HG03060 (cell line): ENCODE measurements at regions not wholly inside any gene's neighbourhood (a gene's known extent, or its start where the extent isn't known, plus 50 kb on each side); places are given as distances from the start of the nearest gene placed in this dataset.
"Not testable (repeated sequence)": the region's sequence is repeated elsewhere in the genome, so short reads cannot be mapped to it uniquely, and the experiment has no call there.

Experiments
- ATAC-seq: cut with Tn5 transposase; IDR thresholded peaks from one replicate; pipeline ENCODE4 v1.9.1; 2021; ENCODE audit warnings: low read depth, moderate number of reproducible peaks; ENCODE audit not compliant: unreplicated experiment

- ATAC-seq = not testable (repeated sequence)
Measured at GRCh38 chr21:10424887-10425145, 96.6 kb upstream of the TPTE start.

DNA sequence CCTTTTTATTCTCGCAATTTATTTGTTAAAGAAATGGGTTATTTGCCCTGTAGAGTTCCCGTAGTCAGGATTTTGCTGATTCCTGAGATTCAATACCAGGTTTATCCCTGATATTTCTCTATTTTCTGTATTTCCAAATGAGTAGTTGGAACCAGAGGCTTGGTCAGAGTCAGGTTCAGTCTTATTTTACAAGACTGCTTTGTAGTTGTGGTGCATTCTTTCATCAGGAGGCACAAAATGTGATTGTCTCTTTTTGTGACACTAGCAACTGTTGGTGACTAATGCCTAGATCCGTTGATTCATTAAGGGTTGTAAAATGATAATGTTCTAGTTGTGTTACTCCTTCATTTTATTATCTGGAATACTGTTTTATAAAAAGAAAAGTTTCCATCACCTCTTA lies 95.5 kb upstream of the TPTE start:
- no peak for ATAC-seq

- not testable (repeated sequence) for ATAC-seq
Measured at GRCh38 chr21:10426812-10427211, 94.6 kb upstream of the TPTE start.

- not testable (repeated sequence) for ATAC-seq
Measured at GRCh38 chr21:10427277-10427676, 94.1 kb upstream of the TPTE start.

DNA sequence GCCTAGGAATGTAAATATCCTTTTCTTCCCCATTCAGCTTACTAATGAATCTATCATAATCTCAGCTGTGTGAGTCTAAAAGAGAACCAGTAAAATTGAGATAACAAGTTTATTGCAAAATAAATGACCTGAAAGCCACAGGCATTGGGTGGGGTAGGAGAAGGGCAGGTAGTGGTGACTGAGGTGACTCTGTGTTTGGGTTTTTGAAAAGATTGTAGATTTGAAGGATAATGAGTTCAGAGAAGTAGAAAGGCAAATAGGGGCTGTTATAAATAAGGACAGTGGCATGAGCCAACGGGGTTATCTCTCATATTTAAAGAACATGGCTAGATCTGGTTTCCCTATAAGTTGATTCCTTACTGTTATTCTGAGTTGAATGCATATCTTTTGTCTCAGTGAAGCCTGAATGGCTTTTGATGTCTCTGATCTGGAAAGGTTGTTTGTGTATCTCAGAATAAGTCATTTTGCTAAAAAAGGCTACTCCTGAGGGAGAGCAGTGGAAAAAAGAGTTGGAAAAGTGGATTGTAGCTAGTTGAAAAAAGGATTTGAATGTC lies 92.3 kb upstream of the TPTE start:
- not testable (repeated sequence) for ATAC-seq

- no peak for ATAC-seq
Measured at GRCh38 chr21:10430005-10430404, 91.4 kb upstream of the TPTE start.

GRCh38 chr21:10431995-10432394 lies 89.4 kb upstream of the TPTE start:
- ATAC-seq = not testable (repeated sequence)

DNA sequence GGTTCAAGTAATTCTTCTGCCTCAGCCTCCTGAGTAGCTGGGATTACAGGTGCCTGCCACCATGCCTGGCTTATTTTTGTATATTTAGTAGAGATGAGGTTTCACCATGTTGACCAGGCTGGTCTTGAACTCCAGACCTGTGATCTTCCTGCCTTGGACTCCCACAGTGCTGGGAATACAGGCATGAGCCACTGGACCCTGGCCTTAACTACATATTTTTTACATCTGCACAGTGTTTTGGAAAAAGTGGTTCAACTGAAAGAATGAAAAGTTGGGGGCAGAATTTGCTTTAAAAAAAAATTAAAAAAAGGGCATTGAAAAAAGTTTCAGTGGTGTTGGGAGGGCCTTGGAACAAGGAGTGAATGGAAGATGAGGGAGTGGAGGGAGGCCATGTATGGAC lies 88.9 kb upstream of the TPTE start:
- ATAC-seq = not testable (repeated sequence)

GRCh38 chr21:10437977-10438376 lies 83.4 kb upstream of the TPTE start:
- not testable (repeated sequence) for ATAC-seq

DNA sequence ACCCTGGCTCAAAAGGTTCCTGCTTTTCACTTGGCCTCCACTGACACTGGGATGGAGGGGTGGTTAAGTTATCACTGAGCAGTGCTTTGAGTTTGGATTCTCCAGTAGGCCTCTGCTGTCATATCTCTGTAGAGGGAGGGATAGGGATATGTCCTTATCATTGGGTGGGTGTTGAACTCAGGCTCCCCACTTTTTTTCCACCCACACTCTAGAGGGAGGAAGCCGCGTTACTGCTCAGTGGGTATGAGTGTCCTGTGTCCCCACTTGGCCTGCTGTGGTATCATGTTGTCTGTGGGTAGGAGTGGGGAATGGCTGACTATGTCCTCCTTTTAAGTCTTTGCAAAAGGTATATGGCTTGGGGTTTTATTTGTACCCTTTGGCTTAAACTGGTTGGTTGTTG lies 80.7 kb upstream of the TPTE start:
- not testable (repeated sequence) for ATAC-seq

DNA sequence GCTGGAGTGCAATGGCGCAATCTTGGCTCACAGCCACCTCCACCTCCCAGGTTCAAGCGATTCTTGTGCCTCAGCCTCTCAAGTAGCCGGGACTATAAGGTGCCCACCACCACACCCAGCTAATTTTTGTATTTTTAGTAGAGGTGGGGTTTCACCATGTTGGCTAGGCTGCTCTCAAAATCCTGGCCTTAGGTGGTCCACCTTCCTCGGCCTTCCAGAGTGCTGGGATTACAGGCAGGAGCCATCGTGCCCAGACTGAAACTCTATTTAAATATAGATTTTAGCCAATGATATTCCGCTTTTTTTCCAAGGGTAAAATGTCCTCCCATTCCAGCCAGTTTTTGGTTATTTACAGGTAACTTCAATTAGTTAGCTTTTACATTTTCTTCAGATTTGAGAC lies 79.4 kb upstream of the TPTE start:
- ATAC-seq = not testable (repeated sequence)

- not testable (repeated sequence) for ATAC-seq
Measured at GRCh38 chr21:10445685-10446084, 75.7 kb upstream of the TPTE start.

GRCh38 chr21:10449451-10449850 lies 71.9 kb upstream of the TPTE start:
- ATAC-seq = not testable (repeated sequence)

DNA sequence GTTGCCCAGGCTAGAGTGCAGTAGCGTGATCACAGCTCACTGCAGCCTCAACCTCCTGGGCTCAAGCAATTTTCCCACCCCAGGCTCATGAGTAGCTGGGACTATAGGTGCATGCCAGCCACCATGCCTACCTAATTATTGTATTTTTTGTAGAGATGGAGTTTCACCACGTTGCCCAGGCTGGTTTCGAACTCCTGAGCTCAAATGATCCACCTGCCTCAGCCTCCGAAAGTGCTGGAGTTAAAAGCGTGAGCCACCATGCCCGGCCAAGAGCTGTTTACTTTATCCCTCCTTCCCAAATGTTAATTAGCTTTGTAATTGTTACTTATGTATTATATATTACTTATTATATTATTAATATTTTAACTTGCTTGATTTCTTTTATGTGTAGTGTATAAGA lies 70.1 kb upstream of the TPTE start:
- ATAC-seq = not testable (repeated sequence)

GRCh38 chr21:10457765-10458164 lies 63.6 kb upstream of the TPTE start:
- ATAC-seq = not testable (repeated sequence)

GRCh38 chr21:10460957-10461356 lies 60.4 kb upstream of the TPTE start:
- ATAC-seq = not testable (repeated sequence)

- not testable (repeated sequence) for ATAC-seq
Measured at GRCh38 chr21:10461445-10461844, 59.9 kb upstream of the TPTE start.

DNA sequence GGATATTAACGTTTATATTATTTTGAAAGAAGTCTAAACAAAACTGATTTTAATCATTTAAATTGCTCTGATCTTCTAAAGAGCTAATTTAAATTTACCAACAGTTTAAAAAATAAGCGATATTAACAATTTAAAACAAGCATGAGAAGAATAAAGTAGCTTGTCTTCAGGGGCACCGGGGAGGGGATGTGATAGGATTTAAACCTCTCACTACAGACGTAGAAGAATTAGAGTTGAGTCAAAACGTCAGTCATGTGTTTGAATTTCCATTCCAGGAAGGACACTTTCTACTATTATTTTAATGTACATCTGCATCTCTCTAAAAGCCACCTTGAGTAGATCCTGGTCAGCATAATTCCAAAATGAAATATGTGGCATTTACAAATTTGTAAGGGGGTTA lies 58.2 kb upstream of the TPTE start:
- no peak for ATAC-seq

DNA sequence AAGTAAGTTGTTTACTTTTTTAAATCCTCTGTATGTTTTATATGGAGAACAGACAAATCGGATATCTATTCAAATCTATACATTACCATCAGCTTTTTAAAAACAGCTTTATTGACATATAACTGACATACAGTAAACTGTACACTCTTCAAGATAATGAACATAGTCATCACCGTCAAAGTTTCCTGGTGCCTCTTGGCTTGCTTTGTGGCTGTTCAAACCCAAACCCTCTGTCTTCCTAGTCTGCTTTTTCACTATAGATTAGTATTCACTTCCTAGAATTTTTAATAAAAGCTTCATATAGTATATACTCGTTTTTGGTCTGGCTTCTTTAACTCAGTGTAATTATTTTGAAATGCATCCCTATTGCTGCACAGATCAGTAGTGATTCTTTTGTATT lies 56.4 kb upstream of the TPTE start:
- ATAC-seq = no peak

- not testable (repeated sequence) for ATAC-seq
Measured at GRCh38 chr21:10465524-10466110, 55.8 kb upstream of the TPTE start.

- no peak for ATAC-seq
Measured at GRCh38 chr21:10466200-10466599, 55.2 kb upstream of the TPTE start.
